HPDE6-E6E7 (cell line): ENCODE measurements at regions not wholly inside any gene's neighbourhood (a gene's known extent, or its start where the extent isn't known, plus 50 kb on each side); places are given as distances from the start of the nearest gene placed in this dataset.
A peak's percentile ranks its signal among the peaks of the same experiment; 100 is the strongest.

Experiments
- DNase-seq: peaks from one replicate; pipeline ENCODE4 v3.0.0; 2011; ENCODE audit warnings: missing footprints; ENCODE audit errors: extremely low spot score

GRCh38 chr3:182451871-182452270 lies 341.4 kb upstream of the ATP11B start:
- DNase-seq, result no peak

- DNase-seq, result no peak
Observed at GRCh38 chr3:182455011-182455410, 338.3 kb upstream of the ATP11B start.

GRCh38 chr3:182460303-182460702 lies 333.0 kb upstream of the ATP11B start:
- no peak for DNase-seq

GRCh38 chr3:182462152-182462551 lies 331.2 kb upstream of the ATP11B start:
- DNase-seq, result no peak

- DNase-seq, result no peak
Observed at GRCh38 chr3:182464513-182465145, 328.7 kb upstream of the ATP11B start.

- DNase-seq, result no peak
Observed at GRCh38 chr3:182465301-182466185, 327.8 kb upstream of the ATP11B start.

- no peak for DNase-seq
Observed at GRCh38 chr3:182469086-182469485, 324.2 kb upstream of the ATP11B start.

GRCh38 chr3:182470187-182470586 lies 323.1 kb upstream of the ATP11B start:
- no peak for DNase-seq

GRCh38 chr3:182473191-182473710 lies 320.1 kb upstream of the ATP11B start:
- DNase-seq, result no peak

- no peak for DNase-seq
Observed at GRCh38 chr3:182478369-182478768, 314.9 kb upstream of the ATP11B start.

GRCh38 chr3:182479419-182480336 lies 313.6 kb upstream of the ATP11B start:
- DNase-seq, result no peak

GRCh38 chr3:182482705-182483104 lies 310.6 kb upstream of the ATP11B start:
- DNase-seq, result no peak

GRCh38 chr3:182484682-182485081 lies 308.6 kb upstream of the ATP11B start:
- DNase-seq, result no peak

GRCh38 chr3:182485301-182485700 lies 308.0 kb upstream of the ATP11B start:
- no peak for DNase-seq

- no peak for DNase-seq
Observed at GRCh38 chr3:182486463-182486862, 306.8 kb upstream of the ATP11B start.

- no peak for DNase-seq
Observed at GRCh38 chr3:182487143-182487542, 306.2 kb upstream of the ATP11B start.

- no peak for DNase-seq
Observed at GRCh38 chr3:182487611-182488010, 305.7 kb upstream of the ATP11B start.

- DNase-seq, result peak; percentile 11
Observed at GRCh38 chr3:182490596-182491491, 302.5 kb upstream of the ATP11B start.

GRCh38 chr3:182491577-182491976 lies 301.7 kb upstream of the ATP11B start:
- no peak for DNase-seq

GRCh38 chr3:182492536-182492935 lies 300.8 kb upstream of the ATP11B start:
- no peak for DNase-seq

GRCh38 chr3:182500289-182500688 lies 293.0 kb upstream of the ATP11B start:
- DNase-seq, result no peak
